ENCODE measurements at regions not wholly inside any gene's neighbourhood (a gene's known extent, or its start where the extent isn't known, plus 50 kb on each side); places are given as distances from the start of the nearest gene placed in this dataset.

GRCh38 chr15:47917881-47918280 is 200.6 kb downstream of the SEMA6D start:
- Mint-ChIP-seq H3K4me3 (no peak overlapping the region), H3K9me3 (no peaks in the 10 kb centered on the region), H3K4me1 (no peaks in the 10 kb centered on the region), H3K27ac (no peak overlapping the region), H3K36me3 (no peaks in the 10 kb centered on the region), H3K27me3 (ENCODE audit: insufficient read depth, low read depth) (no peaks in the 10 kb centered on the region)
- Histone ChIP-seq H3F3A (ENCODE audit: low read depth) (no peaks in the 10 kb centered on the region), H3K9me3 (ENCODE audit: low read depth) (no peaks in the 10 kb centered on the region), H3K4me1 (no peaks in the 10 kb centered on the region), H3K27ac (no peak overlapping the region), H3K36me3 (no peaks in the 10 kb centered on the region), H3K27me3 (no peaks in the 10 kb centered on the region), H4K20me1 (ENCODE audit: low read depth) (no peaks in the 10 kb centered on the region), H3K9ac (no peak overlapping the region), H3K79me2 (ENCODE audit: low read depth) (no peaks in the 10 kb centered on the region), H3K4me3 (no peak overlapping the region), H3K4me2 (no peak overlapping the region), H2AFZ (replicated peaks) (no peak overlapping the region)
- DNase-seq (ENCODE audit: low spot score), result no peak
- TF ChIP-seq CTCF (IDR thresholded peaks at IDR 0.05) (no peak), EZH2 (IDR thresholded peaks at IDR 0.05) (no peak), EZH2phosphoT487 (IDR thresholded peaks at IDR 0.05) (no peak)

GRCh38 chr15:47918877-47919276 is 201.6 kb downstream of the SEMA6D start:
- Mint-ChIP-seq H3K27me3 (ENCODE audit: insufficient read depth, low read depth) (no peaks in the 10 kb centered on the region), H3K27ac (no peak overlapping the region), H3K9me3 (no peaks in the 10 kb centered on the region), H3K36me3 (no peaks in the 10 kb centered on the region), H3K4me3 (no peak overlapping the region), H3K4me1 (no peaks in the 10 kb centered on the region)
- H3K79me2 ChIP-seq (ENCODE audit: low read depth), result no peaks in the 10 kb centered on the region
- TF ChIP-seq CTCF (IDR thresholded peaks at IDR 0.05) (no peak), EZH2phosphoT487 (IDR thresholded peaks at IDR 0.05) (no peak), EZH2 (IDR thresholded peaks at IDR 0.05) (no peak)
- H3K4me2 ChIP-seq, result no peak overlapping the region
- H2AFZ ChIP-seq (replicated peaks), result no peak overlapping the region
- no peaks in the 10 kb centered on the region for H3K4me1 ChIP-seq
- no peaks in the 10 kb centered on the region for H3K9me3 ChIP-seq (ENCODE audit: low read depth)
- no peak overlapping the region for H3K4me3 ChIP-seq
- H3K9ac ChIP-seq, result no peak overlapping the region
- no peaks in the 10 kb centered on the region for H4K20me1 ChIP-seq (ENCODE audit: low read depth)
- H3K27ac ChIP-seq, result no peak overlapping the region
- DNase-seq (ENCODE audit: low spot score), result no peak
- H3F3A ChIP-seq (ENCODE audit: low read depth), result no peaks in the 10 kb centered on the region
- no peaks in the 10 kb centered on the region for H3K36me3 ChIP-seq
- no peaks in the 10 kb centered on the region for H3K27me3 ChIP-seq

GRCh38 chr15:47924381-47924780 is 196.4 kb upstream of the SLC24A5 start:
- no peak overlapping the region for H3K4me3 Mint-ChIP-seq
- H3K4me2 ChIP-seq, result no peak overlapping the region
- H3F3A ChIP-seq (ENCODE audit: low read depth), result no peaks in the 10 kb centered on the region
- H3K9me3 ChIP-seq (ENCODE audit: low read depth), result no peaks in the 10 kb centered on the region
- H3K9me3 Mint-ChIP-seq, result no peaks in the 10 kb centered on the region
- no peak overlapping the region for H3K27ac Mint-ChIP-seq
- H3K9ac ChIP-seq, result no peak overlapping the region
- H2AFZ ChIP-seq (replicated peaks), result no peak overlapping the region
- H3K27me3 ChIP-seq, result no peaks in the 10 kb centered on the region
- no peaks in the 10 kb centered on the region for H3K36me3 ChIP-seq
- H3K4me3 ChIP-seq, result no peak overlapping the region
- no peaks in the 10 kb centered on the region for H3K4me1 ChIP-seq
- no peaks in the 10 kb centered on the region for H4K20me1 ChIP-seq (ENCODE audit: low read depth)
- H3K79me2 ChIP-seq (ENCODE audit: low read depth), result no peaks in the 10 kb centered on the region
- no peaks in the 10 kb centered on the region for H3K4me1 Mint-ChIP-seq
- no peak overlapping the region for H3K27ac ChIP-seq
- H3K27me3 Mint-ChIP-seq (ENCODE audit: insufficient read depth, low read depth), result no peaks in the 10 kb centered on the region
- no peaks in the 10 kb centered on the region for H3K36me3 Mint-ChIP-seq
- no peak for DNase-seq (ENCODE audit: low spot score)
- TF ChIP-seq CTCF (IDR thresholded peaks at IDR 0.05), result no peak
- TF ChIP-seq EZH2 (IDR thresholded peaks at IDR 0.05), result no peak
- TF ChIP-seq EZH2phosphoT487 (IDR thresholded peaks at IDR 0.05), result no peak
